ENCODE measurements at regions not wholly inside any gene's neighbourhood (a gene's known extent, or its start where the extent isn't known, plus 50 kb on each side); places are given as distances from the start of the nearest gene placed in this dataset.

- no peak for DNase-seq
Observed at GRCh38 chr7:54701982-54702381, 57.0 kb downstream of the SEC61G start.

GRCh38 chr7:54699715-54700114 lies 59.3 kb downstream of the SEC61G start:
- DNase-seq: no peak

GRCh38 chr7:54697659-54698186 lies 61.3 kb downstream of the SEC61G start:
- DNase-seq: no peak

- DNase-seq: no peak
Observed at GRCh38 chr7:54690892-54691291, 68.1 kb downstream of the SEC61G start.

GRCh38 chr7:54690050-54690443 lies 69.0 kb downstream of the SEC61G start:
- DNase-seq: no peak

- DNase-seq: no peak
Observed at GRCh38 chr7:54689394-54690049, 69.5 kb downstream of the SEC61G start.

- no peak for DNase-seq
Observed at GRCh38 chr7:54687462-54688212, 71.4 kb downstream of the SEC61G start.

GRCh38 chr7:54680377-54681005 lies 78.5 kb downstream of the SEC61G start:
- no peak for DNase-seq

- no peak for DNase-seq
Observed at GRCh38 chr7:54679490-54679817, 79.6 kb downstream of the SEC61G start.

GRCh38 chr7:54678763-54679489 lies 80.1 kb downstream of the SEC61G start:
- DNase-seq: no peak

- DNase-seq: no peak
Observed at GRCh38 chr7:54674891-54675290, 84.1 kb downstream of the SEC61G start.

- no peak for DNase-seq
Observed at GRCh38 chr7:54672519-54672918, 86.5 kb downstream of the SEC61G start.

GRCh38 chr7:54664235-54665228 lies 94.5 kb downstream of the SEC61G start:
- peak; percentile 48 for DNase-seq

GRCh38 chr7:54663603-54664234 lies 95.3 kb downstream of the SEC61G start:
- DNase-seq: no peak

- no peak for DNase-seq
Observed at GRCh38 chr7:54663186-54663585, 95.8 kb downstream of the SEC61G start.

GRCh38 chr7:54662701-54663100 lies 96.3 kb downstream of the SEC61G start:
- no peak for DNase-seq

GRCh38 chr7:54653905-54654304 lies 105.1 kb downstream of the SEC61G start:
- no peak for DNase-seq

- DNase-seq: no peak
Observed at GRCh38 chr7:54643064-54643463, 100.9 kb downstream of the VSTM2A start.

- DNase-seq: no peak
Observed at GRCh38 chr7:54637712-54638396, 95.7 kb downstream of the VSTM2A start.

GRCh38 chr7:54632696-54633095 lies 90.5 kb downstream of the VSTM2A start:
- DNase-seq: no peak

- no peak for DNase-seq
Observed at GRCh38 chr7:54629771-54630170, 87.6 kb downstream of the VSTM2A start.
